Transverse colon (tissue), 3 donors: ENCODE measurements at regions not wholly inside any gene's neighbourhood (a gene's known extent, or its start where the extent isn't known, plus 50 kb on each side); places are given as distances from the start of the nearest gene placed in this dataset.
"Not testable (repeated sequence)": the region's sequence is repeated elsewhere in the genome, so short reads cannot be mapped to it uniquely, and the experiment has no call there.

ENCODE experiments used
- CTCF ChIP-seq, 5 experiments: fragments of 200-600 bp in 3 of 5; fragments of 450-650 bp in 2 of 5; sonication (generic) in 3 of 5; IDR thresholded peaks; 1 replicate in 2 of 5; 2 replicates in 3 of 5; pipeline ENCODE4 v1.5.1; 2016 to 2017; ENCODE audit warnings: antibody characterized with exemption in 5 of 5, inconsistent platforms in 3 of 5, mild to moderate bottlenecking in 2 of 5, moderate library complexity in 1 of 5
- POLR2A ChIP-seq: fragments of 450-650 bp; IDR thresholded peaks from one replicate; pipeline ENCODE4 v1.6.1; 2016; ENCODE audit warnings: antibody characterized with exemption, mild to moderate bottlenecking, moderate library complexity

- not testable (repeated sequence) for TF ChIP-seq POLR2A; CTCF (IDR thresholded peaks at IDR 0.05)
Observed at GRCh38 chr4:137895515-137895914, 346.6 kb downstream of the SLC7A11 start.
